Epithelial cell of esophagus (primary cell): ENCODE measurements at regions not wholly inside any gene's neighbourhood (a gene's known extent, or its start where the extent isn't known, plus 50 kb on each side); places are given as distances from the start of the nearest gene placed in this dataset.

Experiments
- DNase-seq: peaks from one replicate; pipeline ENCODE4 v3.0.0; 2010; ENCODE audit warnings: low read depth
- H3K4me3 ChIP-seq: 2 replicates; pipeline ENCODE4 v1.5.1; 2011; ENCODE audit warnings: mild to moderate bottlenecking, low read length, control low read depth
- TF ChIP-seq, protein P1 (sequence below): IDR thresholded peaks from 2 replicates; pipeline ENCODE4 v1.5.1; 2011; ENCODE audit warnings: low read depth, mild to moderate bottlenecking, low read length, control low read depth, inconsistent platforms; ENCODE audit not compliant: insufficient read depth; ENCODE audit errors: missing control alignments

DNA sequence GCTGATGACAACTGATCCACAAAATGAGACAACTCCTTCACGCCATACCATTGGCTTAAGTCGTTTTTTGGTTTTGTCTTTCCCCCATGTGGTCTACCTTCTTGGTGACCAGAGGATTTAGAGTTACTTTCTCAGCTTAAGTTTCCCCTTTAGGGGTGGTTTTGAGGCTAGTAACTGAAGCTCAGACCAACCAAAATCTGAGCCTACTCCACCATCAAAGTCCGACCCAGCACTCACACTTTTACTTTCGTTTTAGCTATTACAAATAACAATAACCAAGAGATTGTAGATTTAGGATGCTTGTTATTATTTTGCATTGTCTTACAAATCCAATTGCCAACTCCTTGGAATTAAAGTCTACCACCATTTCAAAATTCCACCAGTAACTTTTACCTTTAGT, 130.6 kb upstream of the MDM1 start:
- H3K4me3 ChIP-seq = no peak overlapping the region
- TF ChIP-seq, protein P1, sequence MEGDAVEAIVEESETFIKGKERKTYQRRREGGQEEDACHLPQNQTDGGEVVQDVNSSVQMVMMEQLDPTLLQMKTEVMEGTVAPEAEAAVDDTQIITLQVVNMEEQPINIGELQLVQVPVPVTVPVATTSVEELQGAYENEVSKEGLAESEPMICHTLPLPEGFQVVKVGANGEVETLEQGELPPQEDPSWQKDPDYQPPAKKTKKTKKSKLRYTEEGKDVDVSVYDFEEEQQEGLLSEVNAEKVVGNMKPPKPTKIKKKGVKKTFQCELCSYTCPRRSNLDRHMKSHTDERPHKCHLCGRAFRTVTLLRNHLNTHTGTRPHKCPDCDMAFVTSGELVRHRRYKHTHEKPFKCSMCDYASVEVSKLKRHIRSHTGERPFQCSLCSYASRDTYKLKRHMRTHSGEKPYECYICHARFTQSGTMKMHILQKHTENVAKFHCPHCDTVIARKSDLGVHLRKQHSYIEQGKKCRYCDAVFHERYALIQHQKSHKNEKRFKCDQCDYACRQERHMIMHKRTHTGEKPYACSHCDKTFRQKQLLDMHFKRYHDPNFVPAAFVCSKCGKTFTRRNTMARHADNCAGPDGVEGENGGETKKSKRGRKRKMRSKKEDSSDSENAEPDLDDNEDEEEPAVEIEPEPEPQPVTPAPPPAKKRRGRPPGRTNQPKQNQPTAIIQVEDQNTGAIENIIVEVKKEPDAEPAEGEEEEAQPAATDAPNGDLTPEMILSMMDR = no peak
- DNase-seq = no peak

DNA sequence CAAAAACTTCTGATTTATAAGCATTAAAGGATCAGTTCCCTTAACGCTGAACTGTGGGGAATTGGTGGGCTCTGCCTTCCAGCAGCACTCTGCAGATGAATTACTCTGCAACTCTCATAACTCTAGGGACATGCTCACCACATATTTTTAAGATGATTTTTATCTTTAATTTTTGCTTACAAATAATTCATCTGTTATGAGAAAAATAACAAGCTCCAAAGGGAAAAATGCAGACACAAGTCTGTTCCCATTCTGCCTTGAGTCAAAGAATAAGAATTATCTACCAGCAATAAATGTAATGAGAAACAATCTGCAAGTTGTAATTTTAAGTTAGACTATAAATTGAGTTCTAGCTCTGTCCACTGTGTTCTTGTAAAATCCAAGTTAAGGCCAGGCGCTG, 133.1 kb upstream of the MDM1 start:
- TF ChIP-seq, protein P1 = no peak
- DNase-seq = no peak
- H3K4me3 ChIP-seq = no peak overlapping the region

DNA sequence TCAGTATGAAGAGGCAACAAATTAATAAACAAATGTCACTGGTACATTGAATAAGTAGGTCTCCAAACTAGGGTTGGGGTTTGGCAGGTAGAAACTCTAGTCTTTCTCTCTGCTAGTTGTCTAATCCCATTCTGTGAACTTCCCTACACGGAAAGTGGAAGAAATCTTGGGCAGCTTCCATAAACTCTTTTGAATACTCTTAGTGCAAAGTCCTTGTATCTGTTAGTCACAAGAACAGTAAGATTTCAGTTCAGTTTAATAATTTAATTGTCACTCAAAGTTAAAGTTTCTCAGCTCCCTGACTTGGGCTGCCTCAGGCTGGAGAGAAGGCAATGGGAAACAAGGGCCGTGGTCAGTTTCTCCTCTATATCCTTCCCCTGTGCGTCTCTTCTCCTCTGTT, 135.4 kb upstream of the MDM1 start:
- TF ChIP-seq, protein P1 = no peak
- no peak overlapping the region for H3K4me3 ChIP-seq
- DNase-seq = no peak

DNA sequence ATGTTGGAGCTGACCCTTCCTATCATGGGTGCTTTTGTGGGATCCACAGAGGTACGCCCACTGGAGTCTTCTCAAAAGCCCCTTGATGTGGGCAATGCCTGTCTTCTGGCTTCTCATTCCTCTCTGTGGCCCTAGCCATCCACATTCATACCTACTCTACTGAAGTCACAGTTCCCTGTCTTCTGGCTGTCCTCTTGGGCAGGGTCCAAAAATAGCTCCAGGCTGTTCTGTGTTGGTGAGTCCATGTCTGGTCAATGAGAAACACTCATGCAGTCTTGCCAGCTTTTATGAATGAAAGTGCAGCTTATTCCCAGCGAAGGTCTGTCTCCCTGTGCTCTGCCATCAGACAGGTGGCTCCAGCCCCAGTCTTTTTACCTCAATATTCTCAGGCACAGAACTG, 135.9 kb upstream of the MDM1 start:
- no peak overlapping the region for H3K4me3 ChIP-seq
- no peak for DNase-seq
- TF ChIP-seq, protein P1 = no peak

DNA sequence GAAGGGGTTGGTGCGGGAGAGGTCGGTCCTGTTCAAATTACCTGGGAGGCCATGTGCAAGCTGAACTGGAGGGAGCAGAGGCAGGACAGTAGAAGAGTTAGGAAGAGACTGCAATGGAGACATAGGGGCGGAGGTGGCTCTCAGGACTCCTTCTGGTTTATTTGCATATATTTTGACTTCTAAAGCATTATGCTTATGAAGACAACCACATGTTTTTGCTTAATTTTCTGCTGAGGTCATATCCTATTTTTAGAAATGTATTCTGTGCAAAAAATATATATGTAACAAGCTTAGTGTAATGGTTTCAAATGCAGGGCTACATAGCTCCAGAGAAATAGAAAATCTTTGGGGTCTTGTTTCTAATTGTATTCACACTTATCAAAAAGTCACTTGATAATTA, 137.0 kb upstream of the MDM1 start:
- no peak for DNase-seq
- no peak overlapping the region for H3K4me3 ChIP-seq
- TF ChIP-seq, protein P1 = no peak

DNA sequence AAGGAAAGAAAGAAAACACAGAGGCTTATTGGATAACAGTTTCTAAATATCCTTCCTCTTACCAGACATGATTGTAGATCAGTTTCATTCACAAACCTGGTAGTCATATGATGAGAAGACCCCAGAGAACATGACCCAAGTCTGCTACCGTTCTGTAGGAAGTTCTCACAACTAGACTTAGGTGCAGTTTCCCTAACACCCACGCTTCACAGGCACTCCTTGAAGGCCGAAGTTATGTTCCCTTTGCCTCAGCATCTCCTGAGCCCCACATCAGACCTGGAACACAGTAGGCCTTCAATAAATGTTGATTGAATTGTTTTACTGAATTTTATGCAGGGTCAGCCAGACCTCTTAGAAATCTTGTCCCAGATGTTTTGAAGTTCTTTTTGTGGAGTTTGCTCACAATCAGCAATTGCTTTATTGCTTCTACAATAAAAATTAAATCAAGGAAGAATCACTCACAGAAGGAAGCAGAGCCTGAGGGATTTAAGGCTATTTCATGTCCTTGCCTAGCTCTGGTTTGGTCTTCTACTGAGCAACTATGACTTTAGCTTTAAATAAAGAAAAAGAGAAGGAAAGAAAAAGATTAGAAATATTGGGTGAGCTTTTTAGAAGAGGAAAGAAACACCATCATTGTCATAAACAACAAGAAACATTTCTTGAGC, 138.6 kb upstream of the MDM1 start:
- DNase-seq = no peak
- H3K4me3 ChIP-seq = no peak overlapping the region
- TF ChIP-seq, protein P1 = no peak

DNA sequence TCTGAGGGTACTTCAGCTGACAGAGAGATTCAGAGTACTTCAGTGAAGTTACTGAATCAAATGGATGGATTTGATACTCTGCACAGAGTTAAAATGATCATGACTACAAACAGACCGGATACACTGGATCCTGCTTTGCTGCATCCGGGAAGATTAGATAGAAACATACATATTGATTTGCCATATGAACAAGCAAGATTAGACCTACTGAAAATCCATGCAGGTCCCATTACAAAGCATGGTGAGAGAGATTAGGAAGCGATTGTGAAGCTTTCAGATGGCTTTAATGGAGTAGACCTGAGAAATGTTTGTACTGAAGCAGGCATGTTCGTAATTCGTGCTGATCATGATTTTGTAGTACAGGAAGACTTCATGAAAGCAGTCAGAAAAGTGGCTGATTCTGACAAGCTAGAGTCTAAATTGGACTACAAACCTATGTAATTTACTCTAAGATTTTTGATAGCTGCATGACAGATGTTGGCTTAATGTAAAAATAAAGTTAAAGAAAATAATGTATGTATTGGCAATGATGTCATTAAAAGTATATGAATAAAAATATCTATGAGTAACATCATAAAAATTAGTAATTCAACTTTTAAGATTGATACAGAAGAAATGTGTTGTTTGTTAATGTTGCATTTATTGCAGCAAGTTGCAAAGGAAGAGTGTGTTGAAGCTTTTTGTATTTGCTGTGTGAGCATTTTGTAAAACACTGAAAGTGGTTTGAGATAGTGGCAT, 136.1 kb upstream of the RAP1B start:
- H3K4me3 ChIP-seq = no peak overlapping the region
- DNase-seq = no peak
- TF ChIP-seq, protein P1 = no peak
